GM19193 (cell line): ENCODE measurements at regions not wholly inside any gene's neighbourhood (a gene's known extent, or its start where the extent isn't known, plus 50 kb on each side); places are given as distances from the start of the nearest gene placed in this dataset.

ENCODE experiments used
- POLR2A ChIP-seq: IDR thresholded peaks from 4 replicates; pipeline ENCODE4 v1.6.1; 2011; ENCODE audit not compliant: insufficient read depth, insufficient read length; ENCODE audit errors: extremely low read depth

GRCh38 chr1:209230314-209230713 lies 353.2 kb upstream of the CAMK1G start:
- no peak for TF ChIP-seq POLR2A

DNA sequence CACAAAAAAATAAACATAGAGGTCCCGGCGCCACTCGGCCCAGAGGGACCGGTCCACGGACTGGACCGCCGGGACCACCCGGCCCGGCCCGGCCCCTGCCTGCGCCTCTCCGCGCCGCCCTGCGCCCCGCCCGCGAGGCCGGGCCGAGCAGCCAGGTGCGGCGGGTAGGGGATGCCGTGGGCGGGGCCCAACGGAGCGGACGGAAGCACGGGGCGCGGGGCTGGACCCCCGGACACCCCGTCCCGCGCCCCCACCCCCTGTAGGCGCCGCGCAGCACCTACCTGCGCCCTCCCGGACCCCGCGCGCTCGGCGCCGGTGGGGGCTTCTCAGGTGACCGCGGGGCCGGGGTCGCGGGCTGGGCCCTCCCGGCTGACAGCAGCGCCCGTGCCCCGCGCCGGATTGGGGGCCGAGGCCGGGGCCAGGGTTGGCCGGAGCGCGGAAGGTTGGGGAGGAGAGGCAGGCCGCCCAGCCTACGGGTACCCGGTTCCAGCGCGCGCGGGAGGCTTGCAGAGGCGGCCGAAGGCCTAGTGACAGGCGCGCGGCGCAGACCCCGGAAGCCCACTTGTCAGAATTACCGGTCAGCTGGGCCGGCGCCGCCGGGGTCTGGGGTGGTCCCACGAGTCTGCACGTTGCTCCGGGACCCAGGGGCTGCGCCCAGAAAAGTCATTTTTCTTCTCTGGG lies 351.9 kb upstream of the CAMK1G start:
- no peak for TF ChIP-seq POLR2A

DNA sequence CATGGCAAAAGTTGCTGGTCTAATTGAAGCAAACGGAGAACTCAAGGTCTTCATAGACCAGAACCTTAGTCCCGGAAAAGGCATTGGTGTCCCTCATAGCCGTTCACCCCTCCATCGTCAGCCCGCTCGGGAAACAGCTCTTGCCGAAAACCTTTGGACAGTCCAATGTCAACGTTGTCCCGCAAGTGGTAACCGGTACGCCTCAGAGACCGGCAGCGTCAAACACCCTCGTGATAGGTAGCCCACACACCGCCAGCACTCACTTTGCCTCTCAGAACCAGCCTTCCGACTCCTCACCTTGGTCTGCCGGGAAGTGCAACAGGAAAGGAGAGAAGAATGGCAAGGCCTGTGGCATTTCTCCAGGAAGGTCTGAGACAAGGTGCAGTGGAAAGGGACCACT lies 351.3 kb upstream of the CAMK1G start:
- no peak for TF ChIP-seq POLR2A

- no peak for TF ChIP-seq POLR2A
Observed at GRCh38 chr1:209232759-209233158, 350.8 kb upstream of the CAMK1G start.

GRCh38 chr1:209235166-209235565 lies 348.3 kb upstream of the CAMK1G start:
- TF ChIP-seq POLR2A, result no peak

DNA sequence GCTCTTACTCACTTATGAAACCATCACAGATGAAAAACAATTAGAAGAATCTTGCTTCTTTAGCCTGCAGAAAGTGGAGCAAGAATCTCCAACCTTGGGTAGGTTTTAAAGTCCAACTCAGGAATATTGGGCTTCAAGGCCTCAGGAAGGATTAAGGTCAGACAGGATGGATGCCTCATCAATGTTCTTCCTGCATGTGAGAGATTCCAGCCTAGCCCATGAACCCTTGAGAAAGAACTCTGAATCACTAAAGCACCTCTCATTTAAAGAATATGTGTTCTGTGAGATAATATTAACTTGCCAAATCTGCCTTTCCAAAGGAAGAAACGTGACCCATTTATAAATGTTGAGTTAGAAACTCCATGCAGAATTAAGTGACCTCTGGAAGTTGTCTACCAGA lies 345.2 kb upstream of the CAMK1G start:
- no peak for TF ChIP-seq POLR2A

GRCh38 chr1:209240351-209240750 lies 343.2 kb upstream of the CAMK1G start:
- no peak for TF ChIP-seq POLR2A

- no peak for TF ChIP-seq POLR2A
Observed at GRCh38 chr1:209241487-209241886, 342.0 kb upstream of the CAMK1G start.

DNA sequence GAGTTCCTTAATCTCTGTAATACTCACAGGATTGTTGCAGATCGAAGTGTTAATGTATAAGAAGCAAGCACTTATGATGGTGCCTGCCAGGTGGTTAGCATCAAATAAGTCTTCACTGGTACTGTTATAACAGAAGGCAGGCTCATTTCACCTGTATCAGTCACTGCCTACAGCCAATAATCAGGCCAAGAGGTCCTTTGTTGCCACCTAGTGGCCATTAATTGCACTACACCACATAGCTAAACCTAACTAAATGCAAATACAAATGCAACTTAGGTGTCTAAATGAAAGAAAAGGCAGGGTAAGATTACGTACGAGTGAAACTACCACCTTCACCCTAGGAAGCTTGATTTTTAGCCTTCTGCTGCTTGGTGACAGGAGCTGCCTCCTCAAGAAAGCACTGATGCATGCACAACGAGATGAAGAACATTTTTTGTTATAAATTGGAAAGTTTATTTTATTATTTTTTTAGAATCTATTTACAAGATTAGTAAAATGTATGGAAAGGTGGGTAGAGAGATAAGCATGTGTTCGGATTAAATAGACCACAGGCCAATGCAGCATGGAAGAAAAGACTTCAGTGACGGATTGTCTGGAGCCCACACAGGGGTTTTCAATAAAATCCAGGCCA lies 334.8 kb upstream of the CAMK1G start:
- TF ChIP-seq POLR2A, result no peak

- TF ChIP-seq POLR2A, result no peak
Observed at GRCh38 chr1:209249280-209249670, 334.2 kb upstream of the CAMK1G start.

GRCh38 chr1:209249785-209250440 lies 333.6 kb upstream of the CAMK1G start:
- TF ChIP-seq POLR2A, result no peak

- TF ChIP-seq POLR2A, result no peak
Observed at GRCh38 chr1:209250861-209251636, 332.5 kb upstream of the CAMK1G start.

DNA sequence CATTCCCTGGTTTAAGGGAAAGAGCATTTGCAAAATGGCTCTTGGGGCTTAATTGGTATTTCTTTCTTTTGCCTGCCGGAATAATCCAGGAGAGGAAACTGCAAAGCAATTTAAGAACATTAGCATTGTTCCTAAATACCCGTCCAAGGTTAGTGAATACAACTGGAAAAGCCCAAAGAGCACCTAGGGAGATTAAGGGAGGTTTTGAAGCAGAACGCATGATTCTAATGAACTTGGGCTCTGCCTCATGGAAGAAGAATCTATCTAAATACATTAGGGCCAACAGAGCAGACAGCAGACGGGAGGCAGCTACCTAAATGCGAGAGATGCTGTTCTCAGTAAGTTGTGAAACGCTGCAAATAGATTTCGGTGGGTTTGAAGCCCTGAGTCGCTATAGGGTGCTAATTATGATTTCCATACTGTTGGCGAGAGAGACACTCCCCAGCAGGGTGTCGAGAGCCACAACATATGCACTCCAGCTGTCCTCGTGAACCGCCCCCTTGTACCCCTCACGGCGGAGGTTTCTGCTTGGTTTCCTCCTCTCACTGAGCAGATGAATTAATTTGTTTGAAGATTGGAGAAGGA lies 326.7 kb upstream of the CAMK1G start:
- TF ChIP-seq POLR2A, result no peak

DNA sequence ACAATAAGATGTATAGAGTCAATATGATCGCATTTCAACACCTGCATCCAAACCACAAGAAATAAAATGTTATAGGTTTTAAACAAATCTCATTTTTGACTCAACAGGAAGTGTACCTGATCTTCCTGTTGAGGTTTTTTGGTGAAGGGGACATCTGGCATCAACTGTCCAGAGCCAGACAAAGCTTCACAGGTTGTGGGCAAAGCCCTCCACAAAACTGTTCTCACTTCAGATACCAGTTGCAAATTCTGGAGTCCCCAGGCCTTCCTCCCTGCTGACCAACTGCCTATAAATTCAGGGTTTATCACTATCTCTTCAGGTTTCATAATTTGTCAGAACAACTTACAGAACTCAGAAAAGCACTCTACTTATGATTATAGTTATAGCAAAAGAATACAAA lies 326.1 kb upstream of the CAMK1G start:
- no peak for TF ChIP-seq POLR2A

DNA sequence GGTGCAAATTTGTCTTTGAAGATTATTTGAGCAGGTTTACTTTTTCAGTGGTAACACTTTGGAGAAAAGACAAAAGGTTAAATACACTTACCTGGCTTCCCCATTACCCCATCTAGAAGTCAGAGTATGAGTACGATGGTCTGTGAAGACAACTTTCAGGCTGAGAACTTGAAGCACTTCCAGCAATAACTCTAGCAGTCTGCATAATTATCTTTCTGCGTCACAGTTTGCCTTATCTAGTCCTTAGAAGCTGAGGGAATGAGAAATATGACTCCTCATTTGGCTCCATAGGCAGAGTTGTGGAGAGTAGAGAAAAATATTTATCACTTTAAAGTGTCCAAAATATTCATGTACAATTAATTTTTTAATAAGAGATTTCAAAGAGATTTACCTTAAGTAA lies 323.4 kb upstream of the CAMK1G start:
- TF ChIP-seq POLR2A, result no peak

DNA sequence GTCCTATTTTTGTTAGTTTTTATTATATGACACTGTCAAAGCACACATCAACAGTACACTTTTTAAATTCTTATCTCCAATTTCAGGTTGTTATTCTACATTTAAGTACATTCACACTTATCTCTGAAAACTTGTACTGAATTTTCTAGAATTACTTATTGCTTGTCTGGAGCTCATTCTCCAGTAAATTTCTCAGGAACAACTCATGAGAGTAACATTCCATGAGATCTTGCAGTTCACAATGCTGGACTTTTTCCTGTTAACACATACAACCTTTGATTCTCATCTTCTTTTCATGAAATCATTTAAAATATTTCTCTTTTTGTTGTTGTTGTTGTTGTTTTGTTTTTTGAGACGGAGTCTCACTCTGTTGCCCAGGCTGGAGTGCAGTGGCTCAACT lies 320.9 kb upstream of the CAMK1G start:
- no peak for TF ChIP-seq POLR2A

GRCh38 chr1:209265301-209265700 lies 318.2 kb upstream of the CAMK1G start:
- TF ChIP-seq POLR2A, result no peak
